ENCODE measurements at regions not wholly inside any gene's neighbourhood (a gene's known extent, or its start where the extent isn't known, plus 50 kb on each side); places are given as distances from the start of the nearest gene placed in this dataset.

- Histone ChIP-seq H3K4me2 (no peak overlapping the region), H3K4me1 (no peaks in the 10 kb centered on the region), H3K27ac (no peak overlapping the region), H3K4me3 (no peak overlapping the region), H3K9me3 (no peaks in the 10 kb centered on the region)
- DNase-seq (ENCODE audit: low read depth in 1 of 2, low spot score in 1 of 2) (no peak), FAIRE-seq (no peak), ATAC-seq (no peak)
- no peak for TF ChIP-seq BHLHE40 (IDR thresholded peaks at IDR 0.05; ENCODE audit: low read depth, low read length)
- no peak for TF ChIP-seq CHD2 (IDR thresholded peaks at IDR 0.05; ENCODE audit: low read length, partially characterized antibody)
- TF ChIP-seq, protein P1, sequence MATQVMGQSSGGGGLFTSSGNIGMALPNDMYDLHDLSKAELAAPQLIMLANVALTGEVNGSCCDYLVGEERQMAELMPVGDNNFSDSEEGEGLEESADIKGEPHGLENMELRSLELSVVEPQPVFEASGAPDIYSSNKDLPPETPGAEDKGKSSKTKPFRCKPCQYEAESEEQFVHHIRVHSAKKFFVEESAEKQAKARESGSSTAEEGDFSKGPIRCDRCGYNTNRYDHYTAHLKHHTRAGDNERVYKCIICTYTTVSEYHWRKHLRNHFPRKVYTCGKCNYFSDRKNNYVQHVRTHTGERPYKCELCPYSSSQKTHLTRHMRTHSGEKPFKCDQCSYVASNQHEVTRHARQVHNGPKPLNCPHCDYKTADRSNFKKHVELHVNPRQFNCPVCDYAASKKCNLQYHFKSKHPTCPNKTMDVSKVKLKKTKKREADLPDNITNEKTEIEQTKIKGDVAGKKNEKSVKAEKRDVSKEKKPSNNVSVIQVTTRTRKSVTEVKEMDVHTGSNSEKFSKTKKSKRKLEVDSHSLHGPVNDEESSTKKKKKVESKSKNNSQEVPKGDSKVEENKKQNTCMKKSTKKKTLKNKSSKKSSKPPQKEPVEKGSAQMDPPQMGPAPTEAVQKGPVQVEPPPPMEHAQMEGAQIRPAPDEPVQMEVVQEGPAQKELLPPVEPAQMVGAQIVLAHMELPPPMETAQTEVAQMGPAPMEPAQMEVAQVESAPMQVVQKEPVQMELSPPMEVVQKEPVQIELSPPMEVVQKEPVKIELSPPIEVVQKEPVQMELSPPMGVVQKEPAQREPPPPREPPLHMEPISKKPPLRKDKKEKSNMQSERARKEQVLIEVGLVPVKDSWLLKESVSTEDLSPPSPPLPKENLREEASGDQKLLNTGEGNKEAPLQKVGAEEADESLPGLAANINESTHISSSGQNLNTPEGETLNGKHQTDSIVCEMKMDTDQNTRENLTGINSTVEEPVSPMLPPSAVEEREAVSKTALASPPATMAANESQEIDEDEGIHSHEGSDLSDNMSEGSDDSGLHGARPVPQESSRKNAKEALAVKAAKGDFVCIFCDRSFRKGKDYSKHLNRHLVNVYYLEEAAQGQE (IDR thresholded peaks at IDR 0.05) = no peak
- TF ChIP-seq, protein P2, sequence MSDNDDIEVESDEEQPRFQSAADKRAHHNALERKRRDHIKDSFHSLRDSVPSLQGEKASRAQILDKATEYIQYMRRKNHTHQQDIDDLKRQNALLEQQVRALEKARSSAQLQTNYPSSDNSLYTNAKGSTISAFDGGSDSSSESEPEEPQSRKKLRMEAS (IDR thresholded peaks at IDR 0.05) = no peak
- no peak for TF ChIP-seq MYC (IDR thresholded peaks at IDR 0.05; ENCODE audit: borderline replicate concordance, low read length)
- ChIA-PET CTCF (no interaction called here), POLR2A (no interaction called here)
- WGBS (ENCODE audit: missing lambda C conversion rate) = 32% methylated on average over 3 of the region's 3 CpGs
Observed at GRCh38 chrX:8090482-8090881, 80.6 kb downstream of the VCX2 start.

GRCh38 chrX:8089141-8089540 is 81.9 kb downstream of the VCX2 start:
- Histone ChIP-seq H3K4me2 (no peak overlapping the region), H3K4me1 (no peaks in the 10 kb centered on the region), H3K4me3 (no peak overlapping the region), H3K9me3 (no peaks in the 10 kb centered on the region), H3K27ac (no peak overlapping the region)
- FAIRE-seq = no peak
- DNase-seq (ENCODE audit: low read depth in 1 of 2, low spot score in 1 of 2) = no peak
- ChIA-PET POLR2A (no interaction called here), CTCF (no interaction called here)
- ATAC-seq = no peak
- 0% methylated on average over 4 of the region's 4 CpGs for WGBS (ENCODE audit: missing lambda C conversion rate)
- TF ChIP-seq SREBF2 (IDR thresholded peaks at IDR 0.05) (no peak), PBX3 (IDR thresholded peaks at IDR 0.05) (no peak), KDM5A (IDR thresholded peaks at IDR 0.05) (no peak), FOXS1 (CRISPR knock-in tag; IDR thresholded peaks at IDR 0.05) (no peak)
- TF ChIP-seq, protein P3, sequence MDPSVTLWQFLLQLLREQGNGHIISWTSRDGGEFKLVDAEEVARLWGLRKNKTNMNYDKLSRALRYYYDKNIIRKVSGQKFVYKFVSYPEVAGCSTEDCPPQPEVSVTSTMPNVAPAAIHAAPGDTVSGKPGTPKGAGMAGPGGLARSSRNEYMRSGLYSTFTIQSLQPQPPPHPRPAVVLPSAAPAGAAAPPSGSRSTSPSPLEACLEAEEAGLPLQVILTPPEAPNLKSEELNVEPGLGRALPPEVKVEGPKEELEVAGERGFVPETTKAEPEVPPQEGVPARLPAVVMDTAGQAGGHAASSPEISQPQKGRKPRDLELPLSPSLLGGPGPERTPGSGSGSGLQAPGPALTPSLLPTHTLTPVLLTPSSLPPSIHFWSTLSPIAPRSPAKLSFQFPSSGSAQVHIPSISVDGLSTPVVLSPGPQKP (IDR thresholded peaks at IDR 0.05; ENCODE audit: low read depth, low read length) = no peak
- TF ChIP-seq, protein P4, sequence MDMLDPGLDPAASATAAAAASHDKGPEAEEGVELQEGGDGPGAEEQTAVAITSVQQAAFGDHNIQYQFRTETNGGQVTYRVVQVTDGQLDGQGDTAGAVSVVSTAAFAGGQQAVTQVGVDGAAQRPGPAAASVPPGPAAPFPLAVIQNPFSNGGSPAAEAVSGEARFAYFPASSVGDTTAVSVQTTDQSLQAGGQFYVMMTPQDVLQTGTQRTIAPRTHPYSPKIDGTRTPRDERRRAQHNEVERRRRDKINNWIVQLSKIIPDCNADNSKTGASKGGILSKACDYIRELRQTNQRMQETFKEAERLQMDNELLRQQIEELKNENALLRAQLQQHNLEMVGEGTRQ (IDR thresholded peaks at IDR 0.05) = no peak

DNA sequence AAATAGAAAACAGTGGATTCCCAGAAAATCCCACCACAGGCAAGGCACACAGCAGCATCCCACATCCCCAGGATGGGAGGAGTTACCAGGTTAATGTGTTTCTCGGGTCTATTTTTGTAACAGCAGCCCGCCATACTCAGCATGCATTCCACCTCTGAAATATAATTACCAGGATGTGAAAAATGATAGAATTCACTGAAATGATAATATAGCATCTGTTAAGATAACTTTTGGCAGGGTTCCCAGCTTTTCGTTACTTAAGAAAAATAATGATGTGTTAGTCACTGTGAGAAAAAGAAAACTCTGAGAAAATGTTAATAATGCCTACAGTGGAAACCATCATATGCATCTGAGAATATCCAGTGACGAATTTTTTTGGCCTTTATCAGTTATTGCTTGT is 87.1 kb downstream of the VCX2 start:
- no peak for TF ChIP-seq E2F6 (IDR thresholded peaks at IDR 0.05; ENCODE audit: borderline replicate concordance, low read depth)
- no peak for TF ChIP-seq NR3C1 (IDR thresholded peaks at IDR 0.05)
- no peak for TF ChIP-seq SMC3 (IDR thresholded peaks at IDR 0.05)
- no peak for TF ChIP-seq ZC3H11A (IDR thresholded peaks at IDR 0.05)
- no peak for TF ChIP-seq RNF2 (IDR thresholded peaks at IDR 0.05; ENCODE audit: borderline replicate concordance, low read depth)
- TF ChIP-seq MAFK (IDR thresholded peaks at IDR 0.05; ENCODE audit: partially characterized antibody) = no peak
- no peak for TF ChIP-seq PHF8 (IDR thresholded peaks at IDR 0.05; ENCODE audit: borderline replicate concordance, low read depth)
- TF ChIP-seq, protein P3 (IDR thresholded peaks at IDR 0.05; ENCODE audit: low read depth, low read length) = no peak
- TF ChIP-seq NPAS2 (CRISPR knock-in tag; IDR thresholded peaks at IDR 0.05; ENCODE audit: borderline replicate concordance) = no peak
- TF ChIP-seq HDAC2 (IDR thresholded peaks at IDR 0.05) = no peak
- TF ChIP-seq CHD2 (IDR thresholded peaks at IDR 0.05; ENCODE audit: low read length, partially characterized antibody) = no peak
- WGBS (ENCODE audit: missing lambda C conversion rate) = 1% methylated on average over 4 of the region's 4 CpGs
- no peak for FAIRE-seq

More for the DNA sequence above, 87.1 kb downstream of the VCX2 start:
- ATAC-seq = no peak
- Histone ChIP-seq H3K4me3 (no peak overlapping the region), H3K4me2 (no peak overlapping the region), H3K9me3 (no peaks in the 10 kb centered on the region), H3K4me1 (no peaks in the 10 kb centered on the region), H3K27ac (no peak overlapping the region)
- CTCF ChIA-PET = no interaction called here
- POLR2A ChIA-PET = no interaction called here
- no peak for DNase-seq (ENCODE audit: low read depth in 1 of 2, low spot score in 1 of 2)

Measured in A549 (cell line).